BJ (cell line): ENCODE measurements at regions not wholly inside any gene's neighbourhood (a gene's known extent, or its start where the extent isn't known, plus 50 kb on each side); places are given as distances from the start of the nearest gene placed in this dataset.

ENCODE experiments used
- CTCF ChIA-PET: fragments of 350-600 bp; formaldehyde crosslinking; extraction: SDS; loops from one replicate; lab custom pipeline; 2021; ENCODE audit warnings: antibody characterized with exemption, inconsistent platforms; lab: Yijun Ruan, JAX
- POLR2A ChIA-PET: fragments of 300-600 bp; sonication (Branson Sonifier 250); formaldehyde crosslinking; extraction: SDS; loops from one replicate; lab custom pipeline; 2021; ENCODE audit warnings: antibody characterized with exemption; lab: Charles Lee
- DNase-seq: peaks from one replicate; pipeline ENCODE4 v3.0.0-alpha.2; 2011; ENCODE audit warnings: low read depth
- H3K27me3 ChIP-seq: 2 replicates; pipeline ENCODE4 v1.6.0; 2011; ENCODE audit warnings: low read length; ENCODE audit not compliant: control insufficient read depth, insufficient read depth
- H3K36me3 ChIP-seq: 2 replicates; pipeline ENCODE4 v1.5.1; 2011; ENCODE audit warnings: low read length; ENCODE audit not compliant: control insufficient read depth, insufficient read depth
- H3K4me3 ChIP-seq: 2 replicates; pipeline ENCODE4 v1.5.1; 2011; ENCODE audit warnings: low read depth, mild to moderate bottlenecking, control low read depth, low read length
- CTCF ChIP-seq: IDR thresholded peaks from 2 replicates; pipeline ENCODE4 v1.5.1; 2011; ENCODE audit warnings: low read depth, mild to moderate bottlenecking, control low read depth, inconsistent platforms, low read length, moderate library complexity; ENCODE audit not compliant: insufficient read depth

- H3K4me3 ChIP-seq: no peak overlapping the region
- H3K27me3 ChIP-seq: no peaks in the 10 kb centered on the region
- no peak for DNase-seq
- H3K36me3 ChIP-seq: no peaks in the 10 kb centered on the region
- CTCF ChIA-PET: no interaction called here
- POLR2A ChIA-PET: no interaction called here
- no peak for TF ChIP-seq CTCF
Observed at GRCh38 chr10:88136712-88137111, 273.3 kb downstream of the PTEN start.

- ChIA-PET POLR2A (no interaction called here), CTCF (no interaction called here)
- H3K27me3 ChIP-seq: no peaks in the 10 kb centered on the region
- no peak for DNase-seq
- no peak for TF ChIP-seq CTCF
- H3K4me3 ChIP-seq: no peak overlapping the region
- no peaks in the 10 kb centered on the region for H3K36me3 ChIP-seq
Observed at GRCh38 chr10:88138319-88138848, 275.0 kb downstream of the PTEN start.

- ChIA-PET POLR2A (no interaction called here), CTCF (no interaction called here)
- Histone ChIP-seq H3K4me3 (no peak overlapping the region), H3K36me3 (no peaks in the 10 kb centered on the region), H3K27me3 (no peaks in the 10 kb centered on the region)
- no peak for DNase-seq
- no peak for TF ChIP-seq CTCF
Observed at GRCh38 chr10:88147000-88147798, 283.8 kb downstream of the PTEN start.

- POLR2A ChIA-PET: no interaction called here
- Histone ChIP-seq H3K36me3 (no peaks in the 10 kb centered on the region), H3K27me3 (no peaks in the 10 kb centered on the region), H3K4me3 (no peak overlapping the region)
- no peak for TF ChIP-seq CTCF
- DNase-seq: no peak
- CTCF ChIA-PET: interaction anchor here (1.0 kb wide), 1 partner anchor 18 kb away, joined by 3 read pairs; no protein-coding TSS in a partner anchor
Observed at GRCh38 chr10:88149906-88150305, 286.5 kb downstream of the PTEN start.

GRCh38 chr10:88150339-88150738 lies 286.9 kb downstream of the PTEN start:
- no peak for TF ChIP-seq CTCF
- no peak for DNase-seq
- Histone ChIP-seq H3K36me3 (no peaks in the 10 kb centered on the region), H3K27me3 (no peaks in the 10 kb centered on the region), H3K4me3 (no peak overlapping the region)
- POLR2A ChIA-PET: no interaction called here
- CTCF ChIA-PET: interaction anchor here (1.0 kb wide), 1 partner anchor 18 kb away, joined by 3 read pairs; no protein-coding TSS in a partner anchor
